ENCODE measurements at regions not wholly inside any gene's neighbourhood (a gene's known extent, or its start where the extent isn't known, plus 50 kb on each side); places are given as distances from the start of the nearest gene placed in this dataset.

DNA sequence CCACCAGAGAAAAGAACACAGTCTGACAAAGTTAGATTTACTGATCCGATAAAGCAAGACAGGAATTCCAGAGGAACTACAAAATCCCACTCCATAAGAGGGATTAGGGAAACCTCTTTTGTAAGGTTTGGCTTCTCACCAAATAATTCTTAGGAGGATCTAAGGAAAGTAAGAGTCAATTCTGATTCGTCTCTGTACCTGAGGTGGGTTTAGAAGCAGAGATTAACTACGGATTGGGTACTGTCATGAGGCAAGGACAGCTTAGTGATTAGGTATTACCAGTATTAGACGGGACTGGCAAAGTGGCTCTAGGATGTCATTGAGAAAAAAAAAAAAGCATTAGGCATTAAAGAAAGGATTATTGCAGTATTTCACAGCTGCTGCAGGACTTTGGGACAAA is 371.7 kb upstream of the BRINP3 start:
- TF ChIP-seq CTCF (conservative IDR thresholded peaks at IDR 0.05 in 1 of 2, IDR thresholded peaks at IDR 0.05 in 1 of 2; ENCODE audit: extremely low read depth in 1 of 2, insufficient read depth in 1 of 2, low read depth in 1 of 2, low read length in 2 of 2) (no peak), EZH2 (IDR thresholded peaks at IDR 0.05; ENCODE audit: borderline replicate concordance, low read length) (no peak)

Data from mammary epithelial cell (primary cell).